ENCODE measurements at regions not wholly inside any gene's neighbourhood (a gene's known extent, or its start where the extent isn't known, plus 50 kb on each side); places are given as distances from the start of the nearest gene placed in this dataset.

DNA sequence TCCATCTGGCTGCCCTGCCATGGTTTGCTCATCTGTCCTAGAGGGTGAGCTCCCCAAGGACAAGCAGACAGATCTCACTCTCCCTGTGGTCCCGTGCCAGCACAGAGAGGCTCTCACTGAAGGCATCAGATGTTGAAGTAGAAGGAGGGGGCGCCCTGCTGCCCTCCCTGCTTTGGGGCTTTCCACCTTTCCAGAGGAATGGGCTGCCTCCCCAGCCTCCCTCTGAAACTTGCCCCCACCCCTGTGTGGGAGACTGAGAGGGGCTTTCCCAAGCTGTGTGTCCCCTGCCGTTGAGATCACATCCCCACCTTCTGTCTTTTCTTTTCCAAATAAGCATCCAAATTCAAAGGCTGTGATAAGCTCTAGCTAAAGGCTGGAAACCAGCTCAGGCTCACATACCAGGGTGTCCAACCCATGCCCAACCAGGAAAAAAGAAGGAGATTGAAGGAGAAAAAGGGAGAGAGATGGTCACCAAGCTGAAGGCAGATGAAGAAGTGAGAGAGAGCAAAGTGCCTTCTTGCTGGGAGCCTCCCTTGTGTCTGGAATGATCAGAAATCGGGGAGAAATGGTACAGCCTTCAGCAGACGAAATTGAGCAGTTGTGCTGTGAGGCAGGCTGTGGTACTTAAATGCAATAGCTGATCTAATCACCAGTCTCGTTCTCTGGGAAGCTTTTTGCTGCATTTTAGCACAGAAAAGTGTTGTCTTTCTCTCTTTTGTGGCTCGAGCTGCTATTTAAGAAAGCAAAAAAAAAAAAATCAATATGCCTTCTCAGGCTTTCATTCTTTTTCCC, 145.9 kb upstream of the LHX1 start:
- in situ Hi-C loops (cut with HindIII; ENCODE audit: low pct_unique_long_range_greater_than_20kb, low sequenced_read_pairs), result no loop called here
- DNase-seq (ENCODE audit: low read depth), result no peak

DNA sequence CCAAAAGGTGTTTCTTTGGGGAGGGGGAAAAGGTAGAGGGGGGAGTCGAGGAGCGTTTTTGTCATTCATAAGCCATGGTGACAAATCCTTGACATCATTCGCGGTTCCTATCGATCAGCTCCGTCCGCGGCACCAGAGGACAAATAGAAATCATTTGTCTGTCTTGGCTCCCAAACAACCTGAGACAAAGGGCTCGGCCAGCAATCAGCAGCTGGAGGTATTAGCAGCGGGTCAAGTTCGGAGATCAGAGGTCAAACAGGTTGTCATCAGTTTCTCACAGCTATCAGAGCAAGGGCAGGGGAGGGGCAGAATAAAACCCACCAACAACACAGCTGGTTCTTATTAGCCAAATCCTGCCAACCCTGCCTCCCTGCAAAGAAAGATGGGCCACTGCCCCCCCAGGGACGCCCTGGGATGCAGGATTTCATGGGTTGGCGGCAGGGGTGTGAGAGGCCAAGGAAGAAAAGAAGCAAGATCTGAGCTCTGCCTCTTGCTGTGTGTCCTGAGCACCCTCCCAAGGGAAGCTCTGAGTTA, 145.3 kb upstream of the LHX1 start:
- in situ Hi-C loops (cut with HindIII; ENCODE audit: low pct_unique_long_range_greater_than_20kb, low sequenced_read_pairs), result no loop called here
- no peak for DNase-seq (ENCODE audit: low read depth)

DNA sequence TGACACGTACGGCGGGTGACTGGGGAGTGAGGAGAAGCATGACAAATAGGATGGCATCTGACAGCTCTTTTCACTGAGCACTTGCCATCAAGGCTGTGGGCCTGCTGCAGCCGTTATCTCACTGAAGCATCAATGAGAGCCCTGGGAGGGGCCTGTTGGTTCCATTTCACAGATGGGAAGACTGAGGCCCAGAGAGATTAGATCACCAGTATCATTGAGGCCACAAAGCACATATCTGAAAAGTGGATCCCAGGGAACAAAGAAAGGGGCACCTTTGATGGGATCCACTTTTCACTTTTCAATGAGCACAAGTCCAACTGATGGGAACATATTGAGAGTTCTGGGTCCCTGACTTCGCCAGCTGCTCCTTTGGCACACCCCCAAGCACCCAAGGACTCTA, 144.4 kb upstream of the LHX1 start:
- DNase-seq (ENCODE audit: low read depth), result no peak
- in situ Hi-C loops (cut with HindIII; ENCODE audit: low pct_unique_long_range_greater_than_20kb, low sequenced_read_pairs), result no loop called here

DNA sequence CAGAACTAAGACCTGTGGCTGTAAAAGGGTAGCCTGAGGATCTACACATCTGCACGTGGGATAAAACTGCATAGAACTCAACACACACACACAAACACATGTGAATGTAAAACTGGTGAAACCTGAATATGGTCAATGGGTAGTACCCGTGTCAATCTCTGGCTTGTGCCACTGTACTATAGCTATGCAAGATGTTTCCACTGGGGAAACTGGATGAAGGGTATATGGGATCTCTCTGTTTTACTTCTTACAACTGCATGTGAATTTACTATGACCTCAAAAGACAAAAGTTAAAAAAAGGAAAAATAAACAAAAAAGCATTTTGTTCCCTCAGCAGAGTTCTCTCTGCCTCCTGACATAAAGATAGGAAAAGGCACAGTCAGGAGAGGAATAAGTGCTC, 143.3 kb upstream of the LHX1 start:
- in situ Hi-C loops (cut with HindIII; ENCODE audit: low pct_unique_long_range_greater_than_20kb, low sequenced_read_pairs), result no loop called here
- no peak for DNase-seq (ENCODE audit: low read depth)

DNA sequence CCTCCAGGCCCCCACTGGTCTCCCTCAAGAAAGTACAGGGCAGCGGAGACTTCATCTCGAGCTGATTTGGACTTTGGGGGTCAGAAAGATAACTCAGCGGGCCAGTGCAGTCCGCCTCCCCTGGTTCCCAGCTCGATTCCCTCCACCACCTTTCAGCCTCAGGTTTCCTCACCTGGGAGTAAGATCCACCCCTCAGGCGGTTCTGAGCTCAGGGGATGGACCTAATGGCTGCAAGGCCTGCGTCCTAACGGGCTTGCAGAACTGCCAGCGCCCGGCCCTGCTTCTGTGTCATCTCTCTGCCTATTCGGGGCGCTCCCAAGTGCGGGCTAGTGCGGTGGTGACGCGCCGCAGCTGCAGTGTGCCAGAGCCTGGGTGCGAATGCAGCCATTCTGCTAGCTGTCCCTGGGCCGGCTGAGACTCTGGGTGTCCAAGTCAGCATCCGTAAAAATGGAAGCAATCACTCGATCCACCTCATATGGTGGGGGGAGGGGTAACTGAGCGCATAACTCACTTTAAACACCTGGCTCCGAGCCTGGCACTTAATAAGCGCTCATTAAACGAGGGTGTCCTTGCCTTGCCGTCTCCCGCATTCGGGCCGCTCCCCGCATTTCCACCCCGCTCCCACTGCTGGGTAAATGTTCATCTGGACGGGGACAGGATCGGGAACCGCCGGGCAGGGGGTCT, 129.6 kb upstream of the LHX1 start:
- in situ Hi-C loops (cut with HindIII; ENCODE audit: low pct_unique_long_range_greater_than_20kb, low sequenced_read_pairs), result no loop called here
- no peak for DNase-seq (ENCODE audit: low read depth)

DNA sequence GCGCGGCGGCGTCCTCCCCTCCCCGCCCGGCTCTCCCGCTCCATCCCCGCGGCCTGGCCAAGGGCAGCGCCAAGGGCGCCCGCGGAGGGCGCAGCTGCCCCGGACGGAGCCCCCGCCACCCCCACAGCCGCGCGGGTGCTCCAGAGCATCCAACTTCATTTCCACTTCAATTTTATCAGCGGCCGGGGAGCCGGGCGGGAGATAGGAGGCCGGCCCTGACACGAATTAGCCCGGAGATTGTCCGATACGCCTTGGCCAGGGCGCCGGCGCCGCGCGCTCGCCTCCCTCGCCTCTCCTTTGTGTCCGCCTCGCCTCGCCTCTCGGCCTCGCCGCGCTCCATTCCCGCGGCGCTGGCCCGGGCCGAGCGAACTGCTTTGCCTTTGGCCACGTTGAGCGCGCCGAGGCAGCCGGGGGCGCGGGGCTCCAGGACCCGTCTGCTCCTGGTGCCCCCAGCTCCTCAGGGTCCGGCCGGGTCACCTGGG, 129.1 kb upstream of the LHX1 start:
- in situ Hi-C loops (cut with HindIII; ENCODE audit: low pct_unique_long_range_greater_than_20kb, low sequenced_read_pairs), result no loop called here
- DNase-seq (ENCODE audit: low read depth), result no peak

DNA sequence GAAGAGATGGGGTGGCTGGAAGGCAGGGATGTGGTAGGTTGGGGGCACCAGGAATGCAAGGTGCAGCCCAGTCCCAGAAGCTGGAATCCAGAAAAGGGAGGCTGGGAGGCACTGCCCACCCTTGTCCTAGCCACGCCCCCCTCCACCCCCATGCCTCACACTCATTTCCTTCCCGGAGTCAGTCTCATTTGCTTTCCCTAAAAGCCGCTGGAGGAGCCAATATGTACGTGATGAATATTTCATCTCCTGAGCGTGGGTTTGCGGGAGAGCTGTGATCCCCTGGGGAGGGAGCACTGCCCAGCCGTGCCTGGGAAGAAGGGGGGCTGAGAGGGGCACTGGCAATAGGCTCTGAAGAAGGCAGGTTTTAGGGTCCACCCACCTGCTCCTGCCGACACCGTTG, 124.5 kb upstream of the LHX1 start:
- no peak for DNase-seq (ENCODE audit: low read depth)
- in situ Hi-C loops (cut with HindIII; ENCODE audit: low pct_unique_long_range_greater_than_20kb, low sequenced_read_pairs), result no loop called here

DNA sequence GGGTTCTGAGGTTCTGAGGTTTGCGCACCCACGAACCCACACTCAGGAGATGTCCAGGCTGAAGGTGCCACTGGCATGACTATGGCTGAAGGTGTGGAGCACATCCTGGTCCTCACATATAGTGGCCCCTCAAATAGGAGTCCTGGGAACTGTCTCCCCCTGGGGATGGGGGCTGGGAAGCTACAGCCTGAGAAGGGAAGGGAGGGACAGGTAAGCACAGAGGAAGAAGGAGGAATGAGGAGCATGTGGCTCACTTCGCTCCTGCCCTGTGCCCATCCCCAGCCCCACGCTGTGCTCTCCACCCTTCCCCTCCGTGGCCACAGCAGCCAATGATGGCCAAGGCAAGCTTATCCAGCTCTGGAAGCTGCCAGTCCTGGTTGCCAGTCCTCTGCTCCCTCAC, 123.9 kb upstream of the LHX1 start:
- DNase-seq (ENCODE audit: low read depth), result no peak
- in situ Hi-C loops (cut with HindIII; ENCODE audit: low pct_unique_long_range_greater_than_20kb, low sequenced_read_pairs), result no loop called here

DNA sequence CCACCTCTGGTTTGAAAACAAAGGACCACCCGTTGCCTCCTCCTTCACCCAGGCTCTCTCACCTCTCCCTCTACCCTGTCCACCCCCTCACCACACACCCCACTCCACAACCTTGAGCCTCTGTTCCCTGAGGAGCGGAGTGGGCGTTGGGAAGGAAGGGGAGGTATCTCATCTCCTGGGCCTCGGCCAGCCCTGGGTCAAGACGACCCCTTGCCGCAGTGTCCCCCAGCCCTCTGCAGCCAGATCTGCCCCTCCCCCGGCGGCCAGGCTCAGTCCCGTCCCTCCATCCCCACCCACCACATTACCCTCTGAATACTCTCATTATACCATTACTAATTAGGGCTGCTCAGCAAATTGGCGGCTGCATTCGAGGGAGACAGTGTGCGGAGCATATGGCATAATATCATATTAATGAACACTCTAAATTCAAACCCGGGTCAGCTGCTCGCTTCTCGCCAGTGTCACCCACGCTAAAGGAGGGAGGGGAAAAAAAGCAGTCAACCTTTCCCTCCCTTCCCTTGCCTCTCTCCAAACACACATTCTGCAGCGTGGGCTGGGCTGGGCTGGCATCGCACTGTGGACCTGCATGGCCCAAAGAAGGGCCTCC, 123.2 kb upstream of the LHX1 start:
- DNase-seq (ENCODE audit: low read depth), result no peak
- in situ Hi-C loops (cut with HindIII; ENCODE audit: low pct_unique_long_range_greater_than_20kb, low sequenced_read_pairs), result no loop called here

DNA sequence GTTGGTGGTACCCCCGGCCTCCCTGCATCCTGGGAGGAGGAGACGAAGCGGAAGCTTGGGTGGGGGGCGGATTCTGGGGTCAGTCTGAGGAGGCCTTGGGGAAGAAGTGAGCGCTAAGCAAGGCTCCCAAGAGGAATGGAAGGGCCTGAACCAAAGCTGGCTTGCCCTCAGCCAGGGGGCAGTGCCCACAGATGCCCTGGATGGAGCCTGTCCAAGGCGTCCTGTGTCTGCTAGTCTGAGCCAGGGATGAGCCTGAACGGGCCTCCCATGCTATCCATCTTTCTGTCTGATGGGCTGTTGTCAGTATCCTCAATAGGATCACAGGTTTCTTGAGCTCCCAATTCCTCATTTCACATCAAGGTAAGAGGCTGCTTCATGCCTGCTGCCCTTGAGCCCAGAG, 122.3 kb upstream of the LHX1 start:
- in situ Hi-C loops (cut with HindIII; ENCODE audit: low pct_unique_long_range_greater_than_20kb, low sequenced_read_pairs), result no loop called here
- DNase-seq (ENCODE audit: low read depth), result no peak

DNA sequence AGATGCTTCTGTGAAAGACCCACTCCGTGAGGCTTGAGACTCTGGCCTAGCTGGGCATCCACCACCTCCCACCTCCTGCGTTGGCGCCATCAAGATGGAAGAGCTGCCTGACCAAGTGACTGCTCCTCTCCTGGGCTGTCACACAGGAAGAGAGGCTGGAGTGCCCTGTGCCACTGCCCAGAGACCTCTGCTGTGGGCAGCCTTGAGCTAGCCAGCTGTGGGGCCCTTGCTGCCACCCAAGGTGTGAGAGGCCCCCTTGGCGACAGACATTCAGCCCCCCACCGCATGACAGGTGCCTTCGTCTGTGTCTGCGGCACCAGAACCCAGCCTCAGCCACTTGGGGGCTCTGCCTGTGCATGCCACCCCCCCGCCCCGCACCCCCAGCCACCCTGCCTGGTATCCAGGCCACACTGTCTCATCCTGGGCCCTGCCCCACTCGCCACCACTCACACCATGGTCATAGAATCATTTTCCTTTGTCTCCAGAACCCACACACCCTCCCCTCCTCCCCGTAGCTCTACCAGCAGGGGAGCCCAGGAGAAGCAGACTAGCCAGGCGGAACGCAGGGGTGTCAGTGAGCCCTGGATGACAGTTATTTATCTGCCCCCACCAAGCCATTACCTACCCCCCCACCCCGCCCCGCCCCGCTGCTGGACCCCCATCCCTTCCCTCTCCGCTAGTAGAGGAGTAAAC, 120.9 kb upstream of the LHX1 start:
- no peak for DNase-seq (ENCODE audit: low read depth)
- in situ Hi-C loops (cut with HindIII; ENCODE audit: low pct_unique_long_range_greater_than_20kb, low sequenced_read_pairs), result no loop called here

DNA sequence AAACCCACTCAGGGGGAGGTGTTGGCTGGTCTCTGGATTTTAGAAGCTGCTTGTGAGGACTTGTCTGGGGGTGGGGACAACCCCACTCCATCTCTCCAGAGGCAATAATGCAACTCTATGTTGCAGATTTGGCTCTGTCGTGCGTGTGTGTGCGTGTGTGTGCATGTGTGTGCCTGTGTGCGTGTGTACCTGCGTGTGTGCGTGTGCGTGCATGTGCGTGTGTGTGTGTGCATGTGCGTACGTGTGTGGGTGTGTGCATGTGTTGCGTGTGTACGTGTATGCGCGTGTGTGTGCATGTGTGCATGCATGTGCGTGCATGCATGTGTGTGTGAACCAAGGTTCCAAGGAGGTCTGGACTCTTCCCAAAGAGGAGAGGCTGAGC, 120.4 kb upstream of the LHX1 start:
- DNase-seq (ENCODE audit: low read depth), result no peak
- in situ Hi-C loops (cut with HindIII; ENCODE audit: low pct_unique_long_range_greater_than_20kb, low sequenced_read_pairs), result no loop called here

DNA sequence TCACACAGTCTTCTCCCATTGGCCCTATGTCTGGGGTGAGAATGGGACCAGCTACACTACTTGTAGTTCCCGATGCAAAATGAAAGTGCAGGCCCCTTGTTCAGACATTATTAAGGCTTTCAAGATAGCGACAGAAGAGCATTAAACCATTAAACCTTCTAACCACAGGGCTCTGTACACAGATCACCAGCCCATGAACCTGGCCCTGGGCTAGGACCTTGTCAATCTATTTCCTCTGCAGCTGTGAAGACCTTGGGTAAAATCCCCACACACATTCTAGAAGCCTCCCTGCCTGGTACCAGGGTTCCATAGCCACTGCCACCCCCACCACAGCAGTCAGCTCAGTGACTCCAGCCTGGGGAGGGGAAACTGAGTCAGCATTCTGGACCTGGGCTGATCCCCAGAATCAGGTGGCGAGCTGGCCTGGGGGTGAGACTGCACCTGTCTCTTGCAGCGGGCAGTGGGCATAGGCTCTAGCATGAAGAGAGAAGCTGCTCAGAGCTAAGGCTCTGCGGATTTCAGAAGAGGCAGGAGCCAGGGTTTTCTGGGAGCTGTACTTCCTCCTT, 119.7 kb upstream of the LHX1 start:
- in situ Hi-C loops (cut with HindIII; ENCODE audit: low pct_unique_long_range_greater_than_20kb, low sequenced_read_pairs), result no loop called here

DNA sequence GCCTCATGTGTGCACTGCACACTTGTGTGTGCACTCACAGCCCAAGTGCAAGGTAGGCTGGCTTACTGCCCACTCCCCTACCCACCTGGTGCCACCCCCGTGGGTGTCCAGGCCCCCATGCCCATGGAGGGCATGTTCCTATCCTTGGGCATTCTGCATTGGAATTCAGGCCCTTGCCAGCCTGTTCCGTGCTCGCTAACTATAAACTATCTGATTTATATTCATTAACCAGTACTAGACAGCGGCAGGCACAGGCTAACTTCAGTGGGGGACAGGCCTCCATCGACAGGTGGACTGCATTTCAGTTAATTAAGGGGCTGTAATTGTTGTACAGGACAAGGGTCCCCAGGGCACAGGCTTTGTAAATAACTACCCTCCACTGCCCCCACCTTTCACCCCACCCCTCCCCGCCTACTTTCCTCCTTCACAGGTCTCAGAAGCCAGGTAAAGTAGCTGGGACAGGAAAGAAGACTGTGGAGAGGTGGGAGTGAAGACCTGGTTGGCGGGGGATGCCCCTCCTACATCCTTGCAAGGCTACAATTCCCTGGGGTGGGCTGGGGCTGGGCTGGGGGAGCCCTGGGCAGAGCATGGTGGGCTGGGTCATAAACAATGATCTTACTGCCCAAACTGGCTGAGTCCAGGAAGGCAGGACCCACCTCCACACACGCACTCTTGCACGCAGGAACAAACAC, 119.0 kb upstream of the LHX1 start:
- DNase-seq (ENCODE audit: low read depth), result no peak
- in situ Hi-C loops (cut with HindIII; ENCODE audit: low pct_unique_long_range_greater_than_20kb, low sequenced_read_pairs), result no loop called here

More for the DNA sequence above, 119.7 kb upstream of the LHX1 start:
- DNase-seq (ENCODE audit: low read depth), result no peak

DNA sequence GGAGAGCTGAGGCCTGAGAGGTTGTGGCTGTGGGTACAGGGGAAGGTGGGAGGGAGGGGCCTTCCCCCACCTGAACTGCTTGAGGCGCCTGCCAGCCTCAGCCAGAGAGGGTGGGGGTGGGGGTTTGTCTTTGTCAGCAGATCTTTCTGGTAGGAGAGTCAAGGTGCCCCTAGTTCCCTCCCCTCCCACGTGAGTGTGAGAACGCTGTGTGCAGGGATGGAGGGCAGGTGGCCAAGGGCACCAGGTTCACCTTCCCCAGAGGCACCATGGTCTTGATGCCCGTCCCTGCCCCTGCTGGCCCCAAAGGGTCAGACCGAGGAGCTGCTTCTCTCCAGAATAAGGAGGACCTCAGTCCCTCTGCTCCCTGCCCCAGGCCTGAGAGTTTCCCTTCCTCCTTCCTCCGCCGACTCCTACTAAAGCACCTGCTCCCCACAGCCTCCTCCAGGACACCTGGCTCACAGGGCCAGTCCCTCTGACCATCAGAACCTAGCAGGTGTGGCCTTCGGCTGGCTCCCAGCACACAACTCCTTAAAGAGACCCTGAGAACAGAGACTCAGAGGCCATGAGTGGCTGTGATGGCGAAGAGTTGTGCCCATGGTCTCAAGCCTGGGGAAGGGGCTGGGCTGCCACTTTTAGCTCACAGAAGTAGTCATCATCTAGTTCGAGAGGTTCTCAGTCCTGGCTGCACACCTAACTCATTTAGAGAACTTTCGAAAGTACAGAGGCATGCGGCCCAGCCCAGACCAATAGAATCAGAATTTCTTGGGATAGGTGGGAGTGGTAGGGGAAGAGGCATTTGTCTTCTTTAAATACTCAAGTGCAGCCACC, 113.2 kb upstream of the LHX1 start:
- in situ Hi-C loops (cut with HindIII; ENCODE audit: low pct_unique_long_range_greater_than_20kb, low sequenced_read_pairs), result no loop called here
- DNase-seq (ENCODE audit: low read depth), result no peak

DNA sequence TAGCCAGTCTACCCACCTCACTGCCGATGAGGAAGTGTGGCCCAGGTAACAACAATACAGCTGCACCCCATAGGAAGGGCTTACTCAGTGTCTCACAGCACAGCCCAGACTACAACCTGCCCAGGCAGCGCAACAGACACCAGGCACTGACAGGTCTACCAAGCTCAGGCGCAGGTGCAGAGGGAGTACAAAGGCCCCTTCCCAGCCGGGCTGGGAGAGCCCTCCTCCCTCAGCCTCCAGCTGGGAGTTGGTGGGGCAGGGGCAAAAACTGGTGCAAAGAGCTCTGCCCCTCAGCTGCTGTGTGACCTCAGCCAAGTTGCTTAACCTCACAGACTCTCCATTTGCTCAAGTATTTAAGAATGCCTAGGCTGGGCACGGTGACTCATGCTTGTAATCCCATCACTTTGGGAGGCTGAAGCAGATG, 112.6 kb upstream of the LHX1 start:
- no peak for DNase-seq (ENCODE audit: low read depth)
- in situ Hi-C loops (cut with HindIII; ENCODE audit: low pct_unique_long_range_greater_than_20kb, low sequenced_read_pairs), result no loop called here

DNA sequence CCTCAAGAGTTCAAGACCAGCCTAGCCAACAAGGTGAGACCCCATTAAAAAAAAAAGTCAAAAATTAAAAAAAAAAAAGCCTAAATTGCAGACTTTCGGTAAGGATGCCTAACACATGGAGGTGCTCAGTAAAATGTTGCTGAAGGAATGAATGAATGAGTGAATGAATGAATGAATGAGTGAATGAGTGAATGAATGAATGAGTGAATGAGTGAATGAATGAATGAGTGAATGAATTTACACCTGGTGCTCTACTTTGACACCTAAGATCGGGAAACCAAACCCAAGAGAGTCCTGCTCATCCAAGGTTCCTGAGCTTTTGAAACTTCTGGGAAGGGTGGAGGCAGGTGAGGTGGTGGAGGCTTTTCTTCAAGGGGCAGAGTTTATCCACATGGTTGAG, 112.2 kb upstream of the LHX1 start:
- in situ Hi-C loops (cut with HindIII; ENCODE audit: low pct_unique_long_range_greater_than_20kb, low sequenced_read_pairs), result no loop called here
- no peak for DNase-seq (ENCODE audit: low read depth)
